B cell (primary cell): ENCODE measurements at regions not wholly inside any gene's neighbourhood (a gene's known extent, or its start where the extent isn't known, plus 50 kb on each side); places are given as distances from the start of the nearest gene placed in this dataset.

Experiments used
- ATAC-seq: fragments of 200-7000 bp; cut with Tn5 transposase; one replicate; pipeline ENCODE4 v1.10.0; 2021; ENCODE audit warnings: low read depth, mild to moderate bottlenecking, moderate number of reproducible peaks, moderate library complexity
- CTCF ChIA-PET: fragments of 350-600 bp; sonication (Branson Sonifier 250); formaldehyde crosslinking; loops from one replicate; lab custom pipeline; 2021; ENCODE audit warnings: antibody characterized with exemption, inconsistent platforms; lab: Charles Lee
- POLR2A ChIA-PET: fragments of 350-600 bp; sonication (Branson Sonifier 250); formaldehyde crosslinking; loops from one replicate; lab custom pipeline; 2021; ENCODE audit warnings: antibody characterized with exemption; lab: Charles Lee
- DNase-seq: peaks from one replicate; pipeline ENCODE4 v3.0.0; 2013
- H2AFZ ChIP-seq: 2 replicates; pipeline ENCODE4 v1.6.1; 2012; ENCODE audit warnings: mild to moderate bottlenecking, low read depth, low read length; ENCODE audit not compliant: insufficient read depth, poor library complexity, severe bottlenecking
- H3K27ac ChIP-seq, 2 donors: 1 replicate in 1 of 2; 2 replicates in 1 of 2; pipeline ENCODE4 v1.5.1; 2012 to 2013; ENCODE audit warnings: low read length in 2 of 2, mild to moderate bottlenecking in 2 of 2, moderate library complexity in 1 of 2
- H3K27me3 ChIP-seq, 4 experiments: fragments of 200-600 bp in 1 of 4; sonication (generic) in 1 of 4; replicated peaks in 1 of 4; 1 replicate in 2 of 4; 2 replicates in 2 of 4; pipeline versions ENCODE4 v1.6.1 to v1.7.0; 2013 to 2016; ENCODE audit warnings: low read length in 3 of 4, mild to moderate bottlenecking in 2 of 4, mixed read lengths in 1 of 4, moderate library complexity in 1 of 4; ENCODE audit not compliant: insufficient read depth in 4 of 4, control insufficient read depth in 3 of 4; ENCODE audit errors: control extremely low read depth in 1 of 4
- H3K36me3 ChIP-seq, 2 experiments: replicated peaks in 1 of 2; 1 replicate in 1 of 2; 2 replicates in 1 of 2; pipeline versions ENCODE4 v1.6.1 to v1.7.1; 2013; ENCODE audit warnings: low read length in 1 of 2; ENCODE audit not compliant: insufficient read depth in 2 of 2, control insufficient read depth in 1 of 2; ENCODE audit errors: control extremely low read depth in 1 of 2, extremely low read depth in 1 of 2
- H3K4me1 ChIP-seq, 2 donors: fragments of 200-600 bp in 1 of 2; sonication (generic) in 1 of 2; 1 replicate in 1 of 2; 2 replicates in 1 of 2; pipeline versions ENCODE4 v1.5.1 to v1.6.1; 2013 to 2017; ENCODE audit warnings: low read length in 2 of 2; ENCODE audit not compliant: control insufficient read depth in 2 of 2, insufficient read depth in 2 of 2
- H3K4me2 ChIP-seq: replicated peaks from 2 replicates; pipeline ENCODE3; 2012; ENCODE audit warnings: mild to moderate bottlenecking, low read depth, low read length; ENCODE audit not compliant: poor library complexity, severe bottlenecking
- H3K4me3 ChIP-seq, 5 experiments: fragments of 200-600 bp in 1 of 5; sonication (generic) in 1 of 5; 1 replicate in 3 of 5; 2 replicates in 2 of 5; pipeline versions ENCODE4 v1.5.1 to v1.7.0; 2011 to 2016; ENCODE audit warnings: low read length in 4 of 5, mild to moderate bottlenecking in 4 of 5, low read depth in 2 of 5, control low read depth in 1 of 5, moderate library complexity in 1 of 5; ENCODE audit not compliant: insufficient read depth in 1 of 5; ENCODE audit errors: control extremely low read depth in 1 of 5, extremely low read depth in 1 of 5
- H3K79me2 ChIP-seq: fragments of 200-600 bp; sonication (generic); one replicate; pipeline ENCODE4 v1.6.0; 2016; ENCODE audit warnings: low read length; ENCODE audit not compliant: control insufficient read depth, insufficient read depth
- H3K9ac ChIP-seq: fragments of 200-600 bp; sonication (generic); 2 replicates; pipeline ENCODE4 v1.6.1; 2017; ENCODE audit warnings: mild to moderate bottlenecking, low read length, moderate library complexity
- H3K9me3 ChIP-seq, 3 donors: one replicate each; pipeline versions ENCODE4 v1.6.1 to v1.7.1; 2013; ENCODE audit warnings: low read length in 2 of 3; ENCODE audit not compliant: control insufficient read depth in 2 of 3, insufficient read depth in 1 of 3; ENCODE audit errors: control extremely low read depth in 1 of 3
- H4K20me1 ChIP-seq: 2 replicates; pipeline ENCODE4 v1.6.0; 2012; ENCODE audit warnings: mild to moderate bottlenecking, low read length; ENCODE audit not compliant: insufficient read depth, control insufficient read depth, poor library complexity, severe bottlenecking
- H3K27ac Mint-ChIP-seq: one replicate; pipeline ENCODE4 v1.8.0; 2021; ENCODE audit warnings: mixed read lengths
- H3K27me3 Mint-ChIP-seq: one replicate; pipeline ENCODE4 v1.8.0; 2021; ENCODE audit warnings: mixed read lengths
- H3K4me1 Mint-ChIP-seq: one replicate; pipeline ENCODE4 v1.8.0; 2021; ENCODE audit warnings: mixed read lengths
- H3K4me3 Mint-ChIP-seq: one replicate; pipeline ENCODE4 v1.8.0; 2021; ENCODE audit warnings: mixed read lengths
- H3K9me3 Mint-ChIP-seq: one replicate; pipeline ENCODE4 v1.8.0; 2022; ENCODE audit warnings: mixed read lengths; ENCODE audit not compliant: insufficient read depth
- EZH2 ChIP-seq: IDR thresholded peaks from 2 replicates; pipeline ENCODE4 v1.6.1; 2012; ENCODE audit warnings: borderline replicate concordance, low read depth, mild to moderate bottlenecking, moderate library complexity, low read length; ENCODE audit not compliant: insufficient read depth, poor library complexity, severe bottlenecking
- WGBS: methylation state at CpG from one replicate; pipeline ENCODE4 v1.1.5; 2013; ENCODE audit warnings: missing lambda C conversion rate; ENCODE audit not compliant: insufficient coverage; 5-methylcytosine and 5-hydroxymethylcytosine counted together
- intact Hi-C: fragments of 100-400 bp; cut with micrococcal nuclease; formaldehyde crosslinking; loops from one replicate; pipeline ENCODE4 v1.10.0; 2022
- TF ChIP-seq, protein P1 (sequence below): fragments of 200-600 bp; IDR thresholded peaks from one replicate; pipeline ENCODE4 v1.8.0; 2022; ENCODE audit warnings: antibody characterized with exemption, mild to moderate bottlenecking

DNA sequence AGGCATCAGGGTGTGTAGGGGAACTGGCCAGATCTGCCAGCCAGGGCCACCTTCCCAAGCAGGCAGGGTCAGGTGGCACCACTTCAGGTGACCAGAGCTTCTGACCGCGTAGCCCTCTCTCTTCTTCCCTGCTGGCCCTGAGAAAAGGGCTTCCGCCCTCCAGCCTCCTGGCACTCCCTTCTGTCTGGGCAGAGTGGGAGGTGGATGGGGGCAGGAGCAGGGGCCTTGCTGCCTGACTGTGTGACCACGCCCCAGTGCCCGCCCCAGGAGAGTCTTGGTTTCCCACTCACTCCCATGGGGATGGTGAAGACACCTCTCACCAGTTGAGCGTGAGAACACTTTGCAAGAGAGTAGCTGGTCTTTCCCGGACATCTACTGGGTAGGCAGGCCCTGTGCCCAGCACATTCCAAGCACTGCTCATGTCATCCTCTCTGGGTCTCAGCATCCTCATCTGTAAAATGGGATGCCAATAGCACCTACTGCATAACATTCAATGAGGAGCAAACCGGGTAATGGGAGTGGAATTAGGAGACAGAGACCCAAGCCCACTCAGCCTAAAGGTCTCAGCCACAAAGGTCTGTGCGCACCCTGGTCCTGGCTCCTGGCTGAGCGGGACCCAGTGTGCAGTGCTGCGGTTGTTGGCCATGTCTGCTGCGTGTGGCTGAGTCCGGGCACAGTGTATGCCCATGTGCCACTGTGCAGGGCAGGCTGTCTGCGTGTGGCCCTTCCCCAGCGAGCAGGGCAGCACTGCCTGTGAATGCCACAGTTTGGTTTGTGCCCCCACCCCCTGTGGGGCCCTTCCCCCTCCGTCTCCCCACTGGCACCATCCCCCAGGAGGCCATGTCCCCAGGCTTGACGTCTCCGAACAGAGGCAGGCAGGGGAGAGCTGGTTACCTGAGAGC is 179.1 kb upstream of the IER5L start:
- Mint-ChIP-seq H3K4me3 (no peak overlapping the region), H3K27ac (peak overlapping the region; percentile 37), H3K27me3 (peaks cover 33% of the 10 kb centered on the region), H3K9me3 (peaks cover 4% of the 10 kb centered on the region), H3K4me1 (peaks cover under 1% of the 10 kb centered on the region)
- Histone ChIP-seq H3K9me3 (peaks cover 0 to 20% (median 7%) of the 10 kb centered on the region in 3 donors), H3K27me3 (peaks cover 0 to 20% (median 4%) of the 10 kb centered on the region in 4 experiments), H4K20me1 (no peaks in the 10 kb centered on the region), H2AFZ (no peak overlapping the region), H3K9ac (no peak overlapping the region), H3K79me2 (no peaks in the 10 kb centered on the region), H3K4me1 (peaks cover 1 to 5% of the 10 kb centered on the region in 2 donors), H3K27ac (no peak overlapping the region), H3K36me3 (no peaks in the 10 kb centered on the region), H3K4me3 (no peak overlapping the region), H3K4me2 (no peak overlapping the region)
- ATAC-seq, result no peak
- POLR2A ChIA-PET, result no interaction called here
- 72% methylated on average over 11 of the region's 18 CpGs for WGBS
- no peak for DNase-seq
- CTCF ChIA-PET, result no interaction called here
- no peak for TF ChIP-seq EZH2
- TF ChIP-seq, protein P1, sequence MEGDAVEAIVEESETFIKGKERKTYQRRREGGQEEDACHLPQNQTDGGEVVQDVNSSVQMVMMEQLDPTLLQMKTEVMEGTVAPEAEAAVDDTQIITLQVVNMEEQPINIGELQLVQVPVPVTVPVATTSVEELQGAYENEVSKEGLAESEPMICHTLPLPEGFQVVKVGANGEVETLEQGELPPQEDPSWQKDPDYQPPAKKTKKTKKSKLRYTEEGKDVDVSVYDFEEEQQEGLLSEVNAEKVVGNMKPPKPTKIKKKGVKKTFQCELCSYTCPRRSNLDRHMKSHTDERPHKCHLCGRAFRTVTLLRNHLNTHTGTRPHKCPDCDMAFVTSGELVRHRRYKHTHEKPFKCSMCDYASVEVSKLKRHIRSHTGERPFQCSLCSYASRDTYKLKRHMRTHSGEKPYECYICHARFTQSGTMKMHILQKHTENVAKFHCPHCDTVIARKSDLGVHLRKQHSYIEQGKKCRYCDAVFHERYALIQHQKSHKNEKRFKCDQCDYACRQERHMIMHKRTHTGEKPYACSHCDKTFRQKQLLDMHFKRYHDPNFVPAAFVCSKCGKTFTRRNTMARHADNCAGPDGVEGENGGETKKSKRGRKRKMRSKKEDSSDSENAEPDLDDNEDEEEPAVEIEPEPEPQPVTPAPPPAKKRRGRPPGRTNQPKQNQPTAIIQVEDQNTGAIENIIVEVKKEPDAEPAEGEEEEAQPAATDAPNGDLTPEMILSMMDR, result no peak
- intact Hi-C loops, result no loop called here

DNA sequence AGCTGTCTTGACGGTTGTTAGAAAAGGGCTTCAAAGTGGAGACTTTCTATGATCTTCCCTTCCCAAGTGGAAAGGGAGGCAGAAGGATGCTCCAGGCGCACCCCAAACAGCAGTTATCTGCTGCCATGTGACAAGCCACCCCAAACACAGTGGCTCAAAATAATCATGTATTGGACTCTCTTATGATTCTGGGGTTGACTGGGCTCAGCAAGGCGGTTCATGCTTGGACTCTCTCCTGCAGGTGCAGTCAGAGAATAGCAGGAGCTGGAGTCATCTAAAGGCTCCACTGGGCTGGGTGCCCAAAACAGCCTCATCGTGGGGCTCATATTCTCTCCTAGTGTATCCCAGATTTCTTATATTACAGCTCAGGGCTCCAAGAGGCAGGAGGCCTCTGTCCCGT is 177.6 kb upstream of the IER5L start:
- Histone ChIP-seq H3K36me3 (no peaks in the 10 kb centered on the region), H3K4me2 (no peak overlapping the region), H3K4me3 (no peak overlapping the region), H2AFZ (no peak overlapping the region), H3K9me3 (peaks cover 0 to 23% (median 7%) of the 10 kb centered on the region in 3 donors), H3K27me3 (peaks cover 0 to 32% (median 7%) of the 10 kb centered on the region in 4 experiments), H3K9ac (no peak overlapping the region), H4K20me1 (no peaks in the 10 kb centered on the region), H3K4me1 (peaks cover 5 to 10% of the 10 kb centered on the region in 2 donors), H3K79me2 (no peaks in the 10 kb centered on the region), H3K27ac (no peak overlapping the region)
- TF ChIP-seq EZH2, result no peak
- TF ChIP-seq, protein P1, result no peak
- Mint-ChIP-seq H3K9me3 (peaks cover 4% of the 10 kb centered on the region), H3K4me1 (peaks cover 3% of the 10 kb centered on the region), H3K27ac (no peak overlapping the region), H3K27me3 (peaks cover 32% of the 10 kb centered on the region), H3K4me3 (no peak overlapping the region)
- ATAC-seq (no peak), DNase-seq (no peak)
- POLR2A ChIA-PET, result no interaction called here
- intact Hi-C loops, result no loop called here
- 93% methylated on average over 2 of the region's 5 CpGs for WGBS
- CTCF ChIA-PET, result no interaction called here
